ENCODE measurements at regions not wholly inside any gene's neighbourhood (a gene's known extent, or its start where the extent isn't known, plus 50 kb on each side); places are given as distances from the start of the nearest gene placed in this dataset.

DNA sequence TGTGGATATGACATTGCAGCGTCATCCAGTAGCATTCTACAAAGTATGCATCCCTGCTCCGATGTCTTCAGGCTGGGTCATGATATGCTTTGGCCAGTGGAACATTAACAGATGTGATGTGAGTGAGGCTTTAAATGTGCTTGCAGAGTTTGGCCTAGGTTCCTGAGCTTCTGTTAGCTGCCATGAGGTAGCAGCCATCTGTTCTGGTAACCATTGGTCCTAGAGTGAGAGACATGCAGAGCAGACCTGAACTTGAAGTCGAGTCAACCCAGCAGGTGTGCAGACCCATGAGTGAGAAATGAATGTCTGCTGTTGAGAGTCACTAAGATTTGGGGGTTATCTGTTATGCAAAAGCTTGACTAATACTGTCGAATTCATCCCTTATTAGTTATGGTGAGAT, 73.8 kb upstream of the NABP1 start:
- TF ChIP-seq, protein P1, sequence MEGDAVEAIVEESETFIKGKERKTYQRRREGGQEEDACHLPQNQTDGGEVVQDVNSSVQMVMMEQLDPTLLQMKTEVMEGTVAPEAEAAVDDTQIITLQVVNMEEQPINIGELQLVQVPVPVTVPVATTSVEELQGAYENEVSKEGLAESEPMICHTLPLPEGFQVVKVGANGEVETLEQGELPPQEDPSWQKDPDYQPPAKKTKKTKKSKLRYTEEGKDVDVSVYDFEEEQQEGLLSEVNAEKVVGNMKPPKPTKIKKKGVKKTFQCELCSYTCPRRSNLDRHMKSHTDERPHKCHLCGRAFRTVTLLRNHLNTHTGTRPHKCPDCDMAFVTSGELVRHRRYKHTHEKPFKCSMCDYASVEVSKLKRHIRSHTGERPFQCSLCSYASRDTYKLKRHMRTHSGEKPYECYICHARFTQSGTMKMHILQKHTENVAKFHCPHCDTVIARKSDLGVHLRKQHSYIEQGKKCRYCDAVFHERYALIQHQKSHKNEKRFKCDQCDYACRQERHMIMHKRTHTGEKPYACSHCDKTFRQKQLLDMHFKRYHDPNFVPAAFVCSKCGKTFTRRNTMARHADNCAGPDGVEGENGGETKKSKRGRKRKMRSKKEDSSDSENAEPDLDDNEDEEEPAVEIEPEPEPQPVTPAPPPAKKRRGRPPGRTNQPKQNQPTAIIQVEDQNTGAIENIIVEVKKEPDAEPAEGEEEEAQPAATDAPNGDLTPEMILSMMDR (IDR thresholded peaks at IDR 0.05; ENCODE audit: insufficient read depth, low read depth, low read length) = no peak
- TF ChIP-seq EZH2 (IDR thresholded peaks at IDR 0.05; ENCODE audit: insufficient read depth, low read length) = no peak
